ENCODE measurements at regions not wholly inside any gene's neighbourhood (a gene's known extent, or its start where the extent isn't known, plus 50 kb on each side); places are given as distances from the start of the nearest gene placed in this dataset.

DNA sequence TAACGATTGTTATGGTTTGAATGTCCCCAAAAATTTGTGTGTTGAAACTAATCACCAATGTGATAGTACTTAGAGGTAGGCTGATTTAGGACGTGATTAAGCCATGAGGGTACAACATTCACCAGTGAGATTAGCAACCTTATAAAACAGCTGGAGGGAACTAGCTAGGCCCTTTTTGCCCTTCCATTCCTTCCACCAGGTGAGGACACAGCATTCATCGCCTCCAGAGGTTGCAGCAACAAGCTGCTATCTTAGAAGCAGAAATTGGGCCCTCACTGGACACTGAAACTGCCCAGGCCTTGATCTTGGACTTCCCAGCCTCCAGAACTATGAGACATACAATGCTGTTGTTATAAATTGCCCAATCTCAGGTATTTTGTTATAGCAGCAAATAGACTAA lies 340.7 kb upstream of the JARID2 start:
- intact Hi-C loops (cut with micrococcal nuclease; ENCODE audit: unreplicated experiment) (no loop called here), in situ Hi-C loops (cut with HindIII; ENCODE audit: extremely low pct_ligation_motif_present, low pct_unique_long_range_greater_than_20kb) (no loop called here)
- Histone ChIP-seq H3K4me1 (ENCODE audit: insufficient read depth, low read length) (no peaks in the 10 kb centered on the region), H3K9ac (ENCODE audit: insufficient read depth, low read depth, low read length) (no peak overlapping the region), H3K27ac (ENCODE audit: extremely low read length, insufficient read depth, low read length) (no peak overlapping the region), H3K27me3 (ENCODE audit: control insufficient read depth in 1 of 2, insufficient read depth in 2 of 2, low read length in 2 of 2) (no peaks in the 10 kb centered on the region), H3K79me2 (ENCODE audit: insufficient read depth, low read length) (no peaks in the 10 kb centered on the region), H3K4me3 (replicated peaks in 1 of 3; ENCODE audit: insufficient read depth in 1 of 3, low read depth in 2 of 3, low read length in 3 of 3) (no peak overlapping the region), H3K36me3 (replicated peaks in 1 of 2; ENCODE audit: control insufficient read depth in 1 of 2, insufficient read depth in 2 of 2, low read length in 2 of 2) (no peaks in the 10 kb centered on the region), H3K4me2 (ENCODE audit: low read depth, low read length) (no peak overlapping the region), H2AFZ (ENCODE audit: low read length) (no peak overlapping the region), H4K20me1 (ENCODE audit: insufficient read depth, low read length) (no peaks in the 10 kb centered on the region), H3K9me3 (ENCODE audit: low read length) (no peaks in the 10 kb centered on the region)
- ChIA-PET POLR2A (no interaction called here), CTCF (ENCODE audit: low intra/inter-chr PET ratio, low total read pairs) (no interaction called here)
- WGBS (ENCODE audit: low lambda C conversion rate) = 0% methylated on average over 3 of the region's 3 CpGs
- no peak for TF ChIP-seq ZNF674 (CRISPR knock-in tag; IDR thresholded peaks at IDR 0.05; ENCODE audit: low read depth)
- TF ChIP-seq SRSF9 (IDR thresholded peaks at IDR 0.05; ENCODE audit: borderline replicate concordance, insufficient read depth, low read depth, low read length, poor library complexity, severe bottlenecking) = no peak
- TF ChIP-seq TOPORS (CRISPR knock-in tag; IDR thresholded peaks at IDR 0.05) = no peak
- peak; percentile 49; the same call in 1 of the 2 replicates for TF ChIP-seq ZNF564 (CRISPR knock-in tag; IDR thresholded peaks at IDR 0.05)
- TF ChIP-seq ZBTB38 (CRISPR knock-in tag; IDR thresholded peaks at IDR 0.05) = no peak
- TF ChIP-seq ZNF12 (CRISPR knock-in tag; IDR thresholded peaks at IDR 0.05) = peak; percentile 33; the same call in 1 of the 2 replicates
- TF ChIP-seq ZNF10 (CRISPR knock-in tag; IDR thresholded peaks at IDR 0.05; ENCODE audit: borderline replicate concordance, low read depth) = no peak
- DNase-seq (ENCODE audit: low spot score) (no peak), ATAC-seq (no peak), FAIRE-seq (no peak)
- no TSS peak for BruUV-seq (replicated peaks)

DNA sequence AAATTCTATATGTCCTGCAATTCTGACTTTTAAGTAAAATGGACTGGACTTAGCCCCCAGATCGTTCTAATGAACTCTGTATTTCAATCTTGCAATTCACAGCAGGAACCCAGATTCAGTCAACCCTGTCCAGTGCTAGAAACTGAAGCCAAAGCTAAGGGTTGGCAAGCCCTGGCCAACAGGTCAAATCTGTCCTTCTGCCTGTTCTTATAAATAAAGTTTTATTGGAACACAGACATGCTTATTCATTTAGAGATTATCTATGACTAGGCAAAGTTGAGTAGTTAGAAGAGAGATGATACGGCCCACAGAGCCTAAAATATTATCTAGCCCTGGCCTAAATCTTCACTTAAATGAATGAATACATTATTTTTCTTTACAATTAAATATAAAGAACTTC lies 339.2 kb upstream of the JARID2 start:
- ATAC-seq (no peak), FAIRE-seq (no peak), DNase-seq (ENCODE audit: low spot score) (no peak)
- no peak overlapping the region for H3K27ac ChIP-seq (ENCODE audit: extremely low read length, insufficient read depth, low read length)
- no peak overlapping the region for H3K9ac ChIP-seq (ENCODE audit: insufficient read depth, low read depth, low read length)
- TF ChIP-seq, protein P1, sequence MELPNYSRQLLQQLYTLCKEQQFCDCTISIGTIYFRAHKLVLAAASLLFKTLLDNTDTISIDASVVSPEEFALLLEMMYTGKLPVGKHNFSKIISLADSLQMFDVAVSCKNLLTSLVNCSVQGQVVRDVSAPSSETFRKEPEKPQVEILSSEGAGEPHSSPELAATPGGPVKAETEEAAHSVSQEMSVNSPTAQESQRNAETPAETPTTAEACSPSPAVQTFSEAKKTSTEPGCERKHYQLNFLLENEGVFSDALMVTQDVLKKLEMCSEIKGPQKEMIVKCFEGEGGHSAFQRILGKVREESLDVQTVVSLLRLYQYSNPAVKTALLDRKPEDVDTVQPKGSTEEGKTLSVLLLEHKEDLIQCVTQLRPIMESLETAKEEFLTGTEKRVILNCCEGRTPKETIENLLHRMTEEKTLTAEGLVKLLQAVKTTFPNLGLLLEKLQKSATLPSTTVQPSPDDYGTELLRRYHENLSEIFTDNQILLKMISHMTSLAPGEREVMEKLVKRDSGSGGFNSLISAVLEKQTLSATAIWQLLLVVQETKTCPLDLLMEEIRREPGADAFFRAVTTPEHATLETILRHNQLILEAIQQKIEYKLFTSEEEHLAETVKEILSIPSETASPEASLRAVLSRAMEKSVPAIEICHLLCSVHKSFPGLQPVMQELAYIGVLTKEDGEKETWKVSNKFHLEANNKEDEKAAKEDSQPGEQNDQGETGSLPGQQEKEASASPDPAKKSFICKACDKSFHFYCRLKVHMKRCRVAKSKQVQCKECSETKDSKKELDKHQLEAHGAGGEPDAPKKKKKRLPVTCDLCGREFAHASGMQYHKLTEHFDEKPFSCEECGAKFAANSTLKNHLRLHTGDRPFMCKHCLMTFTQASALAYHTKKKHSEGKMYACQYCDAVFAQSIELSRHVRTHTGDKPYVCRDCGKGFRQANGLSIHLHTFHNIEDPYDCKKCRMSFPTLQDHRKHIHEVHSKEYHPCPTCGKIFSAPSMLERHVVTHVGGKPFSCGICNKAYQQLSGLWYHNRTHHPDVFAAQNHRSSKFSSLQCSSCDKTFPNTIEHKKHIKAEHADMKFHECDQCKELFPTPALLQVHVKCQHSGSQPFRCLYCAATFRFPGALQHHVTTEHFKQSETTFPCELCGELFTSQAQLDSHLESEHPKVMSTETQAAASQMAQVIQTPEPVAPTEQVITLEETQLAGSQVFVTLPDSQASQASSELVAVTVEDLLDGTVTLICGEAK (IDR thresholded peaks at IDR 0.05) = no peak
- TF ChIP-seq, protein P1 (CRISPR knock-in tag; IDR thresholded peaks at IDR 0.05) = peak; percentile 75
- TF ChIP-seq ATM (IDR thresholded peaks at IDR 0.05; ENCODE audit: borderline replicate concordance) = no peak
- TF ChIP-seq POGZ (CRISPR knock-in tag; IDR thresholded peaks at IDR 0.05) = no peak
- no peaks in the 10 kb centered on the region for H3K27me3 ChIP-seq (ENCODE audit: control insufficient read depth in 1 of 2, insufficient read depth in 2 of 2, low read length in 2 of 2)
- in situ Hi-C loops (cut with HindIII; ENCODE audit: extremely low pct_ligation_motif_present, low pct_unique_long_range_greater_than_20kb) (no loop called here), intact Hi-C loops (cut with micrococcal nuclease; ENCODE audit: unreplicated experiment) (no loop called here)
- no peak overlapping the region for H3K4me2 ChIP-seq (ENCODE audit: low read depth, low read length)
- H2AFZ ChIP-seq (ENCODE audit: low read length) = no peak overlapping the region
- no peaks in the 10 kb centered on the region for H3K4me1 ChIP-seq (ENCODE audit: insufficient read depth, low read length)
- H4K20me1 ChIP-seq (ENCODE audit: insufficient read depth, low read length) = no peaks in the 10 kb centered on the region
- POLR2A ChIA-PET = no interaction called here
- no TSS peak for BruUV-seq (replicated peaks)
- no peak overlapping the region for H3K4me3 ChIP-seq (replicated peaks in 1 of 3; ENCODE audit: insufficient read depth in 1 of 3, low read depth in 2 of 3, low read length in 3 of 3)
- no peaks in the 10 kb centered on the region for H3K36me3 ChIP-seq (replicated peaks in 1 of 2; ENCODE audit: control insufficient read depth in 1 of 2, insufficient read depth in 2 of 2, low read length in 2 of 2)
- no peaks in the 10 kb centered on the region for H3K9me3 ChIP-seq (ENCODE audit: low read length)
- H3K79me2 ChIP-seq (ENCODE audit: insufficient read depth, low read length) = no peaks in the 10 kb centered on the region
- CTCF ChIA-PET (ENCODE audit: low intra/inter-chr PET ratio, low total read pairs) = no interaction called here
- WGBS (ENCODE audit: low lambda C conversion rate) = 3% methylated on average over 2 of the region's 2 CpGs

Measured in HepG2 (cell line).